Stimulated activated naive B cell treated with anti-CD40 and anti-IgM and Interleukin-4, amounts not matched to agents 10 μg/mL and 1 μg/mL and 100 μg/mL, for 72 hours (primary cell): ENCODE measurements at regions not wholly inside any gene's neighbourhood (a gene's known extent, or its start where the extent isn't known, plus 50 kb on each side); places are given as distances from the start of the nearest gene placed in this dataset.

Experiments used
- ATAC-seq, 2 donors: fragments of 150-1000 bp; cut with Tn5 transposase; replicated peaks; 2 replicates each; pipeline ENCODE4 v1.10.0; 2021; ENCODE audit warnings: moderate library complexity in 1 of 2
- DNase-seq: peaks from one replicate; pipeline ENCODE4 v3.0.0; 2021
- H3K27ac Mint-ChIP-seq: one replicate; pipeline ENCODE4 v1.8.0; 2022; ENCODE audit warnings: mild to moderate bottlenecking, mixed read lengths
- H3K27me3 Mint-ChIP-seq, 2 donors: one replicate each; pipeline ENCODE4 v1.8.0; 2022; ENCODE audit warnings: mixed read lengths in 2 of 2
- H3K36me3 Mint-ChIP-seq, 2 donors: one replicate each; pipeline ENCODE4 v1.8.0; 2022; ENCODE audit warnings: mixed read lengths in 2 of 2, mild to moderate bottlenecking in 1 of 2
- H3K4me1 Mint-ChIP-seq, 2 donors: one replicate each; pipeline ENCODE4 v1.8.0; 2022; ENCODE audit warnings: mixed read lengths in 2 of 2, mild to moderate bottlenecking in 1 of 2
- H3K4me3 Mint-ChIP-seq, 2 donors: one replicate each; pipeline ENCODE4 v1.8.0; 2022; ENCODE audit warnings: mild to moderate bottlenecking in 2 of 2, mixed read lengths in 2 of 2, moderate library complexity in 1 of 2
- H3K9me3 Mint-ChIP-seq, 2 donors: one replicate each; pipeline ENCODE4 v1.8.0; 2022; ENCODE audit warnings: mixed read lengths in 2 of 2, mild to moderate bottlenecking in 1 of 2

GRCh38 chr1:192945390-192946130 is 113.6 kb downstream of the UCHL5 start:
- no peak overlapping the region for H3K4me3 Mint-ChIP-seq
- H3K27ac Mint-ChIP-seq, result no peak overlapping the region
- no peak for ATAC-seq
- H3K36me3 Mint-ChIP-seq, result peaks cover 0 to 10% of the 10 kb centered on the region in 2 donors
- H3K9me3 Mint-ChIP-seq, result peaks cover 0 to 6% of the 10 kb centered on the region in 2 donors
- DNase-seq, result no peak
- H3K4me1 Mint-ChIP-seq, result peaks cover 0 to 6% of the 10 kb centered on the region in 2 donors
- H3K27me3 Mint-ChIP-seq, result no peaks in the 10 kb centered on the region

GRCh38 chr1:192949783-192950182 is 109.4 kb downstream of the UCHL5 start:
- H3K36me3 Mint-ChIP-seq, result peaks cover 0 to 17% of the 10 kb centered on the region in 2 donors
- no peak for ATAC-seq
- peaks cover 1 to 5% of the 10 kb centered on the region in 2 donors for H3K4me1 Mint-ChIP-seq
- no peak overlapping the region for H3K4me3 Mint-ChIP-seq
- no peaks in the 10 kb centered on the region for H3K27me3 Mint-ChIP-seq
- DNase-seq, result no peak
- peaks cover 0 to 3% of the 10 kb centered on the region in 2 donors for H3K9me3 Mint-ChIP-seq
- no peak overlapping the region for H3K27ac Mint-ChIP-seq

- DNase-seq (no peak), ATAC-seq (no peak)
- Mint-ChIP-seq H3K4me3 (no peak overlapping the region), H3K36me3 (peaks cover 0 to 21% of the 10 kb centered on the region in 2 donors), H3K4me1 (peaks cover 1 to 5% of the 10 kb centered on the region in 2 donors), H3K27ac (no peak overlapping the region), H3K9me3 (no peaks in the 10 kb centered on the region), H3K27me3 (no peaks in the 10 kb centered on the region)
These were observed 108.2 kb downstream of the UCHL5 start for GRCh38 chr1:192950926-192951325.

- Mint-ChIP-seq H3K4me1 (peaks cover 1 to 5% of the 10 kb centered on the region in 2 donors), H3K4me3 (no peak overlapping the region), H3K36me3 (peaks cover 3 to 25% of the 10 kb centered on the region in 2 donors), H3K27ac (no peak overlapping the region), H3K9me3 (no peaks in the 10 kb centered on the region), H3K27me3 (no peaks in the 10 kb centered on the region)
- DNase-seq (no peak), ATAC-seq (peak; percentile 96)
These were observed 107.3 kb downstream of the UCHL5 start for GRCh38 chr1:192951691-192952460.

- DNase-seq, result no peak
- peaks cover 1 to 5% of the 10 kb centered on the region in 2 donors for H3K4me1 Mint-ChIP-seq
- H3K4me3 Mint-ChIP-seq, result no peak overlapping the region
- no peaks in the 10 kb centered on the region for H3K27me3 Mint-ChIP-seq
- no peak overlapping the region for H3K27ac Mint-ChIP-seq
- ATAC-seq, result no peak
- H3K9me3 Mint-ChIP-seq, result no peaks in the 10 kb centered on the region
- peaks cover 3 to 25% of the 10 kb centered on the region in 2 donors for H3K36me3 Mint-ChIP-seq
These were observed 106.5 kb downstream of the UCHL5 start for GRCh38 chr1:192952646-192953045.

- no peak for DNase-seq
- Mint-ChIP-seq H3K4me1 (peaks cover 1 to 5% of the 10 kb centered on the region in 2 donors), H3K36me3 (peaks cover 3 to 17% of the 10 kb centered on the region in 2 donors), H3K27ac (no peak overlapping the region), H3K4me3 (no peak overlapping the region), H3K9me3 (no peaks in the 10 kb centered on the region), H3K27me3 (no peaks in the 10 kb centered on the region)
- no peak for ATAC-seq
These were observed 104.4 kb downstream of the UCHL5 start for GRCh38 chr1:192954705-192955265.

- DNase-seq (no peak), ATAC-seq (no peak)
- H3K4me3 Mint-ChIP-seq, result no peak overlapping the region
- H3K27ac Mint-ChIP-seq, result no peak overlapping the region
- no peaks in the 10 kb centered on the region for H3K27me3 Mint-ChIP-seq
- H3K4me1 Mint-ChIP-seq, result no peaks in the 10 kb centered on the region
- no peaks in the 10 kb centered on the region for H3K9me3 Mint-ChIP-seq
- H3K36me3 Mint-ChIP-seq, result peaks cover 3 to 15% of the 10 kb centered on the region in 2 donors
These were observed 100.8 kb downstream of the UCHL5 start for GRCh38 chr1:192958350-192958749.

GRCh38 chr1:192958871-192959270 is 100.3 kb downstream of the UCHL5 start:
- DNase-seq (no peak), ATAC-seq (no peak)
- Mint-ChIP-seq H3K27ac (no peak overlapping the region), H3K36me3 (peaks cover 3 to 15% of the 10 kb centered on the region in 2 donors), H3K27me3 (no peaks in the 10 kb centered on the region), H3K4me3 (no peak overlapping the region), H3K4me1 (no peaks in the 10 kb centered on the region), H3K9me3 (no peaks in the 10 kb centered on the region)

GRCh38 chr1:192959657-192960186 is 99.4 kb downstream of the UCHL5 start:
- Mint-ChIP-seq H3K27me3 (no peaks in the 10 kb centered on the region), H3K4me1 (no peaks in the 10 kb centered on the region), H3K9me3 (no peaks in the 10 kb centered on the region), H3K36me3 (peaks cover 6 to 15% of the 10 kb centered on the region in 2 donors), H3K4me3 (no peak overlapping the region), H3K27ac (no peak overlapping the region)
- DNase-seq (no peak), ATAC-seq (peak in 1 of 2 donors; percentile 25)
